GM12875 (cell line): ENCODE measurements at regions not wholly inside any gene's neighbourhood (a gene's known extent, or its start where the extent isn't known, plus 50 kb on each side); places are given as distances from the start of the nearest gene placed in this dataset.

Source experiments
- H3K4me3 ChIP-seq: one replicate; pipeline ENCODE4 v1.5.1; 2011; ENCODE audit warnings: low read depth, low read length, control low read depth
- CTCF ChIP-seq: IDR thresholded peaks from 2 replicates; pipeline ENCODE4 v1.5.1; 2011; ENCODE audit warnings: low read depth, mild to moderate bottlenecking, control low read depth, inconsistent platforms, low read length, moderate library complexity, borderline replicate concordance; ENCODE audit not compliant: insufficient read depth

GRCh38 chr12:130254461-130255276 is 83.0 kb upstream of the PIWIL1 start:
- no peak overlapping the region for H3K4me3 ChIP-seq
- TF ChIP-seq CTCF, result no peak

GRCh38 chr12:130258863-130259262 is 78.8 kb upstream of the PIWIL1 start:
- no peak overlapping the region for H3K4me3 ChIP-seq
- no peak for TF ChIP-seq CTCF

- TF ChIP-seq CTCF, result no peak
- no peak overlapping the region for H3K4me3 ChIP-seq
Measured at GRCh38 chr12:130263025-130263424, 74.7 kb upstream of the PIWIL1 start.

GRCh38 chr12:130263996-130264395 is 73.7 kb upstream of the PIWIL1 start:
- no peak overlapping the region for H3K4me3 ChIP-seq
- TF ChIP-seq CTCF, result no peak

GRCh38 chr12:130266751-130267150 is 70.9 kb upstream of the PIWIL1 start:
- TF ChIP-seq CTCF, result no peak

GRCh38 chr12:130280231-130280630 is 57.5 kb upstream of the PIWIL1 start:
- no peak for TF ChIP-seq CTCF
- H3K4me3 ChIP-seq, result no peak overlapping the region

More at GRCh38 chr12:130266751-130267150, 70.9 kb upstream of the PIWIL1 start:
- H3K4me3 ChIP-seq, result no peak overlapping the region

GRCh38 chr12:130280742-130281141 is 56.9 kb upstream of the PIWIL1 start:
- TF ChIP-seq CTCF, result no peak
- H3K4me3 ChIP-seq, result no peak overlapping the region
